ENCODE measurements at regions not wholly inside any gene's neighbourhood (a gene's known extent, or its start where the extent isn't known, plus 50 kb on each side); places are given as distances from the start of the nearest gene placed in this dataset.
"Not testable (repeated sequence)": the region's sequence is repeated elsewhere in the genome, so short reads cannot be mapped to it uniquely, and the experiment has no call there.

DNA sequence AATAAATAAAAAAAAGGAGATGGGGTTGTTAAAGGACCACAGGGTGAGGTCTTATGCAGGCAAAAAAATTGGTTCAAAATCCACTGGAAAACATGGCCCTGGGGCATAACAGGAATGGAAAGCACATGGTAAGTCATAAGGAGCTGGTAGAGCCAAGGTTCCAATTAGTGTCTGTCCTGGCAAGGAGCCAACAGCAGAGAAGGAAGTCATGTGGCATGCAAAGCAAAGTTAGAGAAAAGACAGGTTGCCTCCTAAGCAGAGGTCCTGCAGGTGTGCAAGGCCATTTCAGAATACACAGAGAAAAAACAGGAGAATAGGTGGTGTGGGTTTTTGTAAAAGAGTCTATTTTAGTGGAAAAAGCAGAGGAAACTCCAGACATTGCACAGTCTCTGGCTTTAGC lies 1881.7 kb downstream of the ARAP2 start:
- Mint-ChIP-seq H3K36me3 (ENCODE audit: low read depth) (no peaks in the 10 kb centered on the region), H3K4me1 (ENCODE audit: low read depth) (no peaks in the 10 kb centered on the region), H3K9me3 (peaks cover 5% of the 10 kb centered on the region), H3K4me3 (no peak overlapping the region), H3K27ac (no peak overlapping the region), H3K27me3 (ENCODE audit: low read depth) (no peaks in the 10 kb centered on the region)
- DNase-seq = no peak
- CTCF ChIA-PET = no interaction called here
- intact Hi-C loops (cut with micrococcal nuclease) = no loop called here

DNA sequence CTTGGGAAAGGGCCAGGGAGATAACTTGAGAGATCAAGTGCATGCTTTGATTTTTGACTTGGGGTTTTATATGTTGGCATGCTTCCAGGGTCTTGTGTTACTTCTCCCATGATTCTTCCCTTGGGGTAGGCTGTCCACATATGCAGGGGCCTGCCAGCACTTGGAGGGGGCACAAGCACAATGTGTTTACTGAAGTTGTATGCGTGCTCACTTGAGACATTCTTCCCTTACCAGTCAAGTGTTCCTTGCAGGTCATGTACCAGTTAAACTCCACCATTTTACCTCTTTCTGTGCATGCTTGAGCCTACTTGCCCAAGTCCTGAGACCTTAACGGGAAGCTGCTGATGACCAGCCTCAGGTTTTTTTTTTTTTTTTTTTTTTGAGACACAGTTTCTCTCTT lies 1880.5 kb downstream of the ARAP2 start:
- CTCF ChIA-PET = no interaction called here
- Mint-ChIP-seq H3K9me3 (peaks cover 5% of the 10 kb centered on the region), H3K36me3 (ENCODE audit: low read depth) (no peaks in the 10 kb centered on the region), H3K27me3 (ENCODE audit: low read depth) (no peaks in the 10 kb centered on the region), H3K4me1 (ENCODE audit: low read depth) (no peaks in the 10 kb centered on the region), H3K4me3 (no peak overlapping the region), H3K27ac (no peak overlapping the region)
- no peak for DNase-seq
- intact Hi-C loops (cut with micrococcal nuclease) = no loop called here

DNA sequence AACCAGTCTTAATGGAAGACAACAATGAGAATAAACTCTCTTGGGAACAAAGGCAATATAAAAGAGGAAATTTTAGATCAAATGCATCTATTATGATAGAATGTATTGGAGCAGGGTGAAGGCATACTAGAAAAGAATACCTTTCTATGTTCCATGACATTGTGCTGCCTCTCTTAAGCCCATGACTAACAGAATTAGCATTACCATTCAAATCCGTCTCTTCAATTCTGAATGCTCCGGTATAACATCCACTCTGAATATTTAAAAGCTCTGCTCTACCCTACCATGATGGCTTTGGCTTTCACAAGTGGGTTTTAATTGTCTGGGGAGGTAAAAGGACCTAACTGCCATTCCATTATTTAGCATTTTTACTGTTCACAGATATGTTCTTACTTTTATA lies 1878.4 kb downstream of the ARAP2 start:
- Mint-ChIP-seq H3K4me3 (no peak overlapping the region), H3K4me1 (ENCODE audit: low read depth) (no peaks in the 10 kb centered on the region), H3K9me3 (peaks cover 6% of the 10 kb centered on the region), H3K27ac (no peak overlapping the region), H3K27me3 (ENCODE audit: low read depth) (no peaks in the 10 kb centered on the region), H3K36me3 (ENCODE audit: low read depth) (no peaks in the 10 kb centered on the region)
- intact Hi-C loops (cut with micrococcal nuclease) = no loop called here
- no peak for DNase-seq
- CTCF ChIA-PET = no interaction called here

DNA sequence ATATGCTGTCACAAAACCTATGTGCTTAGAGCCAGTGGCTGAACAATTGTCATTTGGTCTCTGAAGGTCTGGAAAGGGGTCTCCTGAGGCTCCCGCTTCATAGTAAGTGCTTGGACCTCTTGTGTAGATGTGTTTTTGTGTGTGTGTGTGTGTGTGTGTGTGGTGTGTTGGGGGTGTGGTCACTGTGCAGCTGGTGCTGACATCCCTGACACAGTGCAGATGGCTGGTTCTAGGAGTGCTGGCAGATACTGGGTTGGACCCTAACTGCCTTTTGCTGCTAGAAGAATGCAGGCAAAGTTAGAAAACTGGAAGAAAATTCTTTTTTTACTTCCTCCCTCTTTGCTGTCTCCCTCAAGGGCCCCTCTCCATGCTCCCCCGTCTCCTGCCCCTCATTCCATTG lies 1872.6 kb downstream of the ARAP2 start:
- H3K27me3 Mint-ChIP-seq (ENCODE audit: low read depth) = no peaks in the 10 kb centered on the region
- DNase-seq = no peak
- H3K9me3 Mint-ChIP-seq = peaks cover 3% of the 10 kb centered on the region
- H3K36me3 Mint-ChIP-seq (ENCODE audit: low read depth) = no peaks in the 10 kb centered on the region
- H3K4me3 Mint-ChIP-seq = no peak overlapping the region
- no peak overlapping the region for H3K27ac Mint-ChIP-seq
- intact Hi-C loops (cut with micrococcal nuclease) = no loop called here
- H3K4me1 Mint-ChIP-seq (ENCODE audit: low read depth) = no peaks in the 10 kb centered on the region
- CTCF ChIA-PET = no interaction called here

DNA sequence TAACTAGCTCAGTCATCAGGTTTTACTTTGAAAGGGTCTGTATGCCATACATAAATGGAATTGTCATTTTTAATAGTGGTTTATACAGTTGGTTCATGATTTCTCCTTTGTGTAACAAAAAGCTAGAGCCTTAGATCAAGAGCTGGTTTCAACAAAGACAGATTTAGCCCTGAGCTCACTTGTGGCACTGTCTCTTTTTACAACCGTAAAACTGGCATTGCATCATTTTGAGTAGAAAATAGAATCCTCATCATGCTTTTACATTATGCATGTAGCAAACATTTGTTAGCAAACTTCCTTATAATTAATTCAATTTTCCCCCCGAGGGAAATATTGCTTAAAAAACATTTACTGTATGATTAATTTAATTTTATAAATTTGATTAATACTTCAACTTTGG lies 1871.5 kb downstream of the ARAP2 start:
- Mint-ChIP-seq H3K9me3 (peaks cover 3% of the 10 kb centered on the region), H3K36me3 (ENCODE audit: low read depth) (no peaks in the 10 kb centered on the region), H3K27ac (no peak overlapping the region), H3K4me1 (ENCODE audit: low read depth) (no peaks in the 10 kb centered on the region), H3K27me3 (ENCODE audit: low read depth) (no peaks in the 10 kb centered on the region), H3K4me3 (no peak overlapping the region)
- intact Hi-C loops (cut with micrococcal nuclease) = no loop called here
- CTCF ChIA-PET = no interaction called here
- no peak for DNase-seq

DNA sequence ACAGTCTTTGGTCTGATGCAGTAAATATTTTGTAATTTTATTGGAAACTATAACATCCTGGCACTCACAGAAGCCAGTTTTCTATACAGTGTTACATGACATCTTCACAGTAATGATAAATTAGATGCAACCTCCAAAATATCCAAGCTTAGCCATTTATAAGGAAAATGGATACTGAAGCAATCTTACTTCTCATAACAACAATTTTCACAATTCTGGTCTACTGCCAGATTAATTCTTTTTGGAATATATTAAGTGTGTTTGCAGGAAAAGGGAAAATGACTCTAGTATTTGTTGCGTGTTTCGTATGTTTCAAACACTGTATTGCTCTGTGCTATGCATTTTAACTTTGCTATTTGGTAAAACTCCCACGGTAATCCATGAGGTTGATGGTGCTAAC lies 1870.9 kb downstream of the ARAP2 start:
- no peaks in the 10 kb centered on the region for H3K4me1 Mint-ChIP-seq (ENCODE audit: low read depth)
- no peaks in the 10 kb centered on the region for H3K27me3 Mint-ChIP-seq (ENCODE audit: low read depth)
- peaks cover 3% of the 10 kb centered on the region for H3K9me3 Mint-ChIP-seq
- CTCF ChIA-PET = no interaction called here
- H3K4me3 Mint-ChIP-seq = no peak overlapping the region
- no peaks in the 10 kb centered on the region for H3K36me3 Mint-ChIP-seq (ENCODE audit: low read depth)
- DNase-seq = no peak
- intact Hi-C loops (cut with micrococcal nuclease) = no loop called here
- H3K27ac Mint-ChIP-seq = no peak overlapping the region

DNA sequence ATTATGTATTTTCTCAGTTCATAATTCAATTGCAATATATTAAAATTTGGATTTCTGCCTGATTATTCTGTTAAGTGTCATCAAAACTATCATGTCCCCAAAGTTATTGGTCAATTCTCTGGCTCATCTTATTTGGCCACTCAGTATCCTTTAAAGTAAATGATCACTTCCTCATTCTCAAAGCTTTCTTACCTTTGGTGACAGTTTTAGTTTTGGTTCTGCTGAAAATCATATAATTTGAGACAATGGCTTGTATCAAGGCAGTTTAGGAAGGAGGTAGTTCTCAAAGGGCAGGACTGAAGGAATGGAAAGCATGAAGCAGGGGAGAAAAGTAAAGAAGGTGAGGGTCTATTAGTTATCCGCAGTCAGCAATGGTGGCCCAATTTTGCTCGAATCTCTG lies 1832.1 kb downstream of the ARAP2 start:
- intact Hi-C loops (cut with micrococcal nuclease) = no loop called here
- no peak for DNase-seq
- Mint-ChIP-seq H3K4me3 (no peak overlapping the region), H3K27me3 (ENCODE audit: low read depth) (no peaks in the 10 kb centered on the region), H3K4me1 (ENCODE audit: low read depth) (no peaks in the 10 kb centered on the region), H3K27ac (no peak overlapping the region), H3K36me3 (ENCODE audit: low read depth) (no peaks in the 10 kb centered on the region), H3K9me3 (peaks cover 27% of the 10 kb centered on the region)
- CTCF ChIA-PET = interaction anchor here (0.6 kb wide), 1 partner anchor 1145 kb away, joined by 3 read pairs; no protein-coding TSS in a partner anchor

DNA sequence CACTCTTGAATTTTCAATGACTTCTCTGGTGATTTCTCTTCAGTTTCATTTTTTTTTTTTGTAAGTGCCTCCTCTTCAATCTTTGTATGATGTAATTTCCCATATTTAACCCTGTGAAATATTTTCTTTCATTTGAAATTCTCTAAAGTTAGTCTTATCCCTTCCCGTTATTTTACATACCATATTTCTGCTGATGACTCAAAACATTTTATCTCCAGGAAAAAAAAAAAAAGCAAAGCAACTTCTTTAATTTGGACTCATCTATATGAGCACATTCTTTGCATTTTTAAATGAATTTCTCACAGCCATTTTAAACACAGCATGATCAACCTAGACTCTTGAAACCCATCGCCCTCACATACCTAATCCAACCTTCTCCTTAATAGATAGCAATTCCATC lies 1831.4 kb downstream of the ARAP2 start:
- Mint-ChIP-seq H3K9me3 (peaks cover 27% of the 10 kb centered on the region), H3K27ac (no peak overlapping the region), H3K27me3 (ENCODE audit: low read depth) (no peaks in the 10 kb centered on the region), H3K4me1 (ENCODE audit: low read depth) (no peaks in the 10 kb centered on the region), H3K4me3 (no peak overlapping the region), H3K36me3 (ENCODE audit: low read depth) (no peaks in the 10 kb centered on the region)
- no peak for DNase-seq
- intact Hi-C loops (cut with micrococcal nuclease) = no loop called here
- CTCF ChIA-PET = no interaction called here

DNA sequence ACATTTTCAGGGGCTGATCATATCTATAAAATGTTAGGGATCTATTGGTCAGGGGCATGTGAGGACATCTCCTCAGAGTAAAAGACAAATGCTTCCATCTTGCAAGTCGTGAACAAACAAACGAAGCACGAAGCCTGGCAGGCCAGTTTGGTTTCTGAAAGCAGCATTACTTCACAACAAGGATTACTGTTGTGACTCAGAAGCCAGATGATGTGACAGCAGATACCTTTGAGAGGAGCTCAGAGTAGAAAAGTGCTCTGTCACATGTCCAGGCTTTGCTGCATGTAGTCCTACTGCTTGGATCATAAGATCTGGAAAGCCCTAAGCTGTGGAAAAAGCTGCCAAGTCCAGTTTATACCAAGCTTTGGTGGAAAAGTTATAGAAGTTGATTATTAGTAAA lies 1827.2 kb downstream of the ARAP2 start:
- DNase-seq = no peak
- no peak overlapping the region for H3K4me3 Mint-ChIP-seq
- no peak overlapping the region for H3K27ac Mint-ChIP-seq
- intact Hi-C loops (cut with micrococcal nuclease) = no loop called here
- no peaks in the 10 kb centered on the region for H3K36me3 Mint-ChIP-seq (ENCODE audit: low read depth)
- peaks cover 10% of the 10 kb centered on the region for H3K9me3 Mint-ChIP-seq
- no peaks in the 10 kb centered on the region for H3K27me3 Mint-ChIP-seq (ENCODE audit: low read depth)
- no peaks in the 10 kb centered on the region for H3K4me1 Mint-ChIP-seq (ENCODE audit: low read depth)
- CTCF ChIA-PET = no interaction called here

DNA sequence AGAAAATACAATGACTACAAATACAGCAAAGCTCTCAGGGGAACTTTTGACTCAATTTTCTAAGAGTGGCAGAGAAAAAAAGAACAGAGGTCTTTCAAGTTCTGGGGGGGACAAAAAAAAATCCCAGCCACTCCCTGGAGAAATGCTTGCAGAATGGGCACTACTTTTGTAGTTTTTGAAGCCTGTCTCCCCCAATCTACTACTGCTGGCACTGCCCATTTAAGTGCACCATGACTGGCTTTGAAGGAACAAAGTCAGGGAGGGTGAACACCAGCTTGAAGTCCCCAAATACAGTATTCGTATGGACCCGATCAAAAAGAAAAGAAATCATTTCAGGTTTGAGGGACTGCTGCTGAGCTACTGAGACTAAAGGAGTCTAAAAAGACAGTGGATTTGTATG lies 1824.4 kb downstream of the ARAP2 start:
- peaks cover 3% of the 10 kb centered on the region for H3K9me3 Mint-ChIP-seq
- no peaks in the 10 kb centered on the region for H3K36me3 Mint-ChIP-seq (ENCODE audit: low read depth)
- no peak overlapping the region for H3K27ac Mint-ChIP-seq
- CTCF ChIA-PET = no interaction called here
- no peaks in the 10 kb centered on the region for H3K4me1 Mint-ChIP-seq (ENCODE audit: low read depth)
- no peak overlapping the region for H3K4me3 Mint-ChIP-seq
- intact Hi-C loops (cut with micrococcal nuclease) = no loop called here
- no peak for DNase-seq
- no peaks in the 10 kb centered on the region for H3K27me3 Mint-ChIP-seq (ENCODE audit: low read depth)

DNA sequence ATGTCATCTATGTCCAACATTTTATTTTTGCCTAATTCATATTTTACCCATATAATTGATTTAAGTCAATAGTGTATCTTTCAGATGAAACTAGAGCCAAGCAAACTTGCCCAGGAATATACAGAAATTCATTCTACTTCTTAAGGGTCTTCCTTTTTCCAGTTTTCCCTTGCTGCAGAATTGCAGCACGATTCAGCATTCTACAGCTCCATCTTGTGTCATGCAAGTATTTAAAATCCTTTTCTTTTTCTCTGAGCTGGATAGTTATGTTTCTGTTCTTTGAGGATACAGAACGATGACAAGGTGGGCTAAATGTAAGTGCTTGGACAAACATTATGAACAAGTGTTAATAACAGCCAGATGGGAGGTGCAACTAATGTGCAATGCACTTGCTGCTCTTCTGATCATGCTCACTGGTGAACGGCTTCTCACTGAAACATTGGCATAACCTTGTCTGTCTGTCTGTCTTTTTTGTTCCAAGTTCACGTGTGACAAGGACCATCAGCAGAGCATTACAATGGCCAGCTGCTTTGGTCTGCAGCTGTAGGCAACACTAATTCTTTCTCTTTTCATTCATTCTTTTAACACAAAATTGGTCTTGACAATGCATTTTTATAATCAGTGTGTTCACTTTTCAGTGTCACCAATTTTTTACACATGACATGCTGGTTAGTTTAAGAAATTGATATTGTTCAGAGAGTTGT lies 1821.7 kb downstream of the ARAP2 start:
- Mint-ChIP-seq H3K27me3 (ENCODE audit: low read depth) (no peaks in the 10 kb centered on the region), H3K27ac (no peak overlapping the region), H3K4me3 (no peak overlapping the region), H3K36me3 (ENCODE audit: low read depth) (no peaks in the 10 kb centered on the region), H3K4me1 (ENCODE audit: low read depth) (no peaks in the 10 kb centered on the region), H3K9me3 (peaks cover 3% of the 10 kb centered on the region)
- no peak for DNase-seq
- CTCF ChIA-PET = no interaction called here
- intact Hi-C loops (cut with micrococcal nuclease) = no loop called here

DNA sequence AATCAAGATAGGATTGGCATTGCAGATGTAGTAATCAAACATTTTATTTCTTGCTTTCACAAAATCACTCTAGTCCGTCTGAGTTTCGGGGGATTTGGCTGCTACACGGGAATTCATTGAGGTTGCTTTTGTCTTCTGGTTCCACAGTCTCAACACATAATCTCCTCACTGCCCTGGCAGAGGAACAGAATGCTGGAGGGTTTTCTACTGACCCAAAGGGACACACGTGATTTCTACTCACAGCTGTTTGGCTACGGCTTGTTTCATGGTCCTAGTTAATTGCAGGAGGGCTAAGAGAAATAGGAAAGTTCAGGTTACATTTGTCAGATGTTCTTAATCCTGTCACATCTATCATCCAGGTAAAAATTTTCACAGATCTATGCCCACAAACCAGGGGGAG lies 1811.6 kb downstream of the ARAP2 start:
- Mint-ChIP-seq H3K4me1 (ENCODE audit: low read depth) (no peaks in the 10 kb centered on the region), H3K27ac (no peak overlapping the region), H3K27me3 (ENCODE audit: low read depth) (no peaks in the 10 kb centered on the region), H3K4me3 (no peak overlapping the region), H3K9me3 (no peaks in the 10 kb centered on the region), H3K36me3 (ENCODE audit: low read depth) (no peaks in the 10 kb centered on the region)
- CTCF ChIA-PET = no interaction called here
- intact Hi-C loops (cut with micrococcal nuclease) = no loop called here
- DNase-seq = no peak

DNA sequence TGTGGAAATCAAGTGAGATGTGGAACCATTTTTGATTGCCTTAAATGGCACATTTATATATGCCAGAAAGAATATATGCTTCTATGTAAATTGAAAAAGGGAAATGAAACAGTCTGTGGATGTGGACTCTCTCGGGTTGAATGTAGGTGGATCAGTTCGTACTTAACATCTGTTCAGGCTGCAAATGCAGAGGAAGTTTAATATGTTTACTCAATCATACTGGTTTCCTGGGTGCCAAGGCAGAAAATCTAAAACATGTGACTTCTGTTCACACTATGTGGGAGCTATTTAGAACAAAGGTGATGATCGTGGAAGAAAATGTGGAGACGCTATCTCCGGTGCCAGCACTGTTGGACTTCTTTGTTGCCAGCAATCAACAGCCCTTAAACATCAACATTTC lies 1809.9 kb downstream of the ARAP2 start:
- H3K4me1 Mint-ChIP-seq (ENCODE audit: low read depth); H3K27me3 Mint-ChIP-seq (ENCODE audit: low read depth); H3K27ac Mint-ChIP-seq; CTCF ChIA-PET; intact Hi-C loops (cut with micrococcal nuclease); H3K4me3 Mint-ChIP-seq; H3K9me3 Mint-ChIP-seq; H3K36me3 Mint-ChIP-seq (ENCODE audit: low read depth); DNase-seq: not testable (repeated sequence)

DNA sequence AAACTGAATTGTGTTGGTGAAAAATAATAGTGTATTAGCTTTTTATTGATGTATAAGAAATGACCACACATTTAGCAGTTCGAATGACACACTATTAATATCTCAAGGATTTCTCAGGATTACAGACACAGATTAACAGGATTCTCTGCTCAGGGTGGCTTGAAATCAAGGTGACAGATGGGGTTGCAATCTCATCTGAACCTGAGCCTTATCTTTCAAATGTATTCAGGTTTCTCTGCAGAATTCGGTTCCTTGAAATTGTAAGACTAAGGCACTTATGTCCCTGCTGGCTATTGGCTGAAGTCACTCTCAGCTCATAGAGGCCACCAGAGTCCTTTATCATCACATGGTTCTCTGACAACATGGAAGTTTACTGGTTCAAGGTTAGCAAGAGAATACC lies 1780.1 kb downstream of the ARAP2 start:
- H3K9me3 Mint-ChIP-seq = peaks cover 4% of the 10 kb centered on the region
- H3K27ac Mint-ChIP-seq = no peak overlapping the region
- H3K4me3 Mint-ChIP-seq = no peak overlapping the region
- CTCF ChIA-PET = no interaction called here
- DNase-seq = no peak
- intact Hi-C loops (cut with micrococcal nuclease) = no loop called here
- no peaks in the 10 kb centered on the region for H3K36me3 Mint-ChIP-seq (ENCODE audit: low read depth)
- H3K4me1 Mint-ChIP-seq (ENCODE audit: low read depth) = no peaks in the 10 kb centered on the region
- H3K27me3 Mint-ChIP-seq (ENCODE audit: low read depth) = no peaks in the 10 kb centered on the region
